ENCODE measurements at regions not wholly inside any gene's neighbourhood (a gene's known extent, or its start where the extent isn't known, plus 50 kb on each side); places are given as distances from the start of the nearest gene placed in this dataset.

DNA sequence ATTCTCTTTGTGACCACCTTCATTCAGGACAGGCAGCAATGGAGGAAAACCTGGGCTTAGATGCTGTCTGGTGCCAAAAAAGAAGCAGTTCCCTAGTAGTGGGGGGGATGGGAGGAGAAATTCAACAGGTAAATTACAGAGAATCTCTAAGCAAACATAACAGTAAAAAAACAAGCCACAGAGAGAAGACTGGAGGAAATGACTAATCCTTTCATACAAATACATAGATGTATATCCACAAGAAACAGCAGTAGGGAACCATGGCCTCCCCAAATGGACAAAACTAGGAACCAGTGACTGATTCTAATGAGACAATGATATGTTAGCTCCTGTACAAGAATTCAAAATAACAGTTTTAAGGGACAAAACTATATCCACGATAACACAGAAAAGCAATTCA is 513.0 kb downstream of the NAV3 start:
- TF ChIP-seq, protein P1, sequence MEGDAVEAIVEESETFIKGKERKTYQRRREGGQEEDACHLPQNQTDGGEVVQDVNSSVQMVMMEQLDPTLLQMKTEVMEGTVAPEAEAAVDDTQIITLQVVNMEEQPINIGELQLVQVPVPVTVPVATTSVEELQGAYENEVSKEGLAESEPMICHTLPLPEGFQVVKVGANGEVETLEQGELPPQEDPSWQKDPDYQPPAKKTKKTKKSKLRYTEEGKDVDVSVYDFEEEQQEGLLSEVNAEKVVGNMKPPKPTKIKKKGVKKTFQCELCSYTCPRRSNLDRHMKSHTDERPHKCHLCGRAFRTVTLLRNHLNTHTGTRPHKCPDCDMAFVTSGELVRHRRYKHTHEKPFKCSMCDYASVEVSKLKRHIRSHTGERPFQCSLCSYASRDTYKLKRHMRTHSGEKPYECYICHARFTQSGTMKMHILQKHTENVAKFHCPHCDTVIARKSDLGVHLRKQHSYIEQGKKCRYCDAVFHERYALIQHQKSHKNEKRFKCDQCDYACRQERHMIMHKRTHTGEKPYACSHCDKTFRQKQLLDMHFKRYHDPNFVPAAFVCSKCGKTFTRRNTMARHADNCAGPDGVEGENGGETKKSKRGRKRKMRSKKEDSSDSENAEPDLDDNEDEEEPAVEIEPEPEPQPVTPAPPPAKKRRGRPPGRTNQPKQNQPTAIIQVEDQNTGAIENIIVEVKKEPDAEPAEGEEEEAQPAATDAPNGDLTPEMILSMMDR (IDR thresholded peaks at IDR 0.05; ENCODE audit: low read length): no peak
- no peak for TF ChIP-seq EZH2phosphoT487 (IDR thresholded peaks at IDR 0.05; ENCODE audit: low read length)
